ENCODE measurements at regions not wholly inside any gene's neighbourhood (a gene's known extent, or its start where the extent isn't known, plus 50 kb on each side); places are given as distances from the start of the nearest gene placed in this dataset.

- H3K27ac ChIP-seq, result no peak overlapping the region
- H3K27me3 ChIP-seq, result no peaks in the 10 kb centered on the region
- H3K36me3 ChIP-seq, result no peaks in the 10 kb centered on the region
- no peaks in the 10 kb centered on the region for H3K4me1 ChIP-seq
- no peak for DNase-seq
- H3K9ac ChIP-seq (ENCODE audit: low read depth in 2 of 2, low read length in 2 of 2), result no peak overlapping the region
- H3K9me3 ChIP-seq, result no peaks in the 10 kb centered on the region
- TF ChIP-seq CTCF (IDR thresholded peaks at IDR 0.05), result no peak
- intact Hi-C loops (cut with DNase I), result no loop called here
- no peak overlapping the region for H3K4me3 ChIP-seq
Measured at GRCh38 chr12:41905073-41905758, 239.5 kb downstream of the GXYLT1 start.

- H3K27me3 ChIP-seq, result no peaks in the 10 kb centered on the region
- H3K27ac ChIP-seq, result no peak overlapping the region
- intact Hi-C loops (cut with DNase I), result no loop called here
- no peak for TF ChIP-seq CTCF (IDR thresholded peaks at IDR 0.05)
- no peaks in the 10 kb centered on the region for H3K4me1 ChIP-seq
- H3K36me3 ChIP-seq, result no peaks in the 10 kb centered on the region
- H3K9ac ChIP-seq (ENCODE audit: low read depth in 2 of 2, low read length in 2 of 2), result no peak overlapping the region
- DNase-seq, result no peak
- H3K9me3 ChIP-seq, result no peaks in the 10 kb centered on the region
- no peak overlapping the region for H3K4me3 ChIP-seq
Measured at GRCh38 chr12:41904041-41904440, 240.6 kb downstream of the GXYLT1 start.

- DNase-seq, result no peak
- Histone ChIP-seq H3K4me3 (no peak overlapping the region), H3K9me3 (no peaks in the 10 kb centered on the region), H3K27me3 (no peaks in the 10 kb centered on the region), H3K36me3 (no peaks in the 10 kb centered on the region), H3K9ac (ENCODE audit: low read depth in 2 of 2, low read length in 2 of 2) (no peak overlapping the region), H3K4me1 (no peaks in the 10 kb centered on the region), H3K27ac (no peak overlapping the region)
- TF ChIP-seq CTCF (IDR thresholded peaks at IDR 0.05), result no peak
- intact Hi-C loops (cut with DNase I), result no loop called here
Measured at GRCh38 chr12:41903014-41903708, 241.5 kb downstream of the GXYLT1 start.

- intact Hi-C loops (cut with DNase I), result no loop called here
- DNase-seq, result no peak
- Histone ChIP-seq H3K36me3 (no peaks in the 10 kb centered on the region), H3K4me1 (no peaks in the 10 kb centered on the region), H3K9ac (ENCODE audit: low read depth in 2 of 2, low read length in 2 of 2) (no peak overlapping the region), H3K4me3 (no peak overlapping the region), H3K27ac (no peak overlapping the region), H3K27me3 (no peaks in the 10 kb centered on the region), H3K9me3 (no peaks in the 10 kb centered on the region)
- no peak for TF ChIP-seq CTCF (IDR thresholded peaks at IDR 0.05)
Measured at GRCh38 chr12:41899577-41899976, 245.1 kb downstream of the GXYLT1 start.

- no peak for DNase-seq
- no peak for TF ChIP-seq CTCF (IDR thresholded peaks at IDR 0.05)
- H3K4me3 ChIP-seq, result no peak overlapping the region
- intact Hi-C loops (cut with DNase I), result no loop called here
- H3K4me1 ChIP-seq, result no peaks in the 10 kb centered on the region
- H3K9me3 ChIP-seq, result no peaks in the 10 kb centered on the region
- no peak overlapping the region for H3K27ac ChIP-seq
- H3K27me3 ChIP-seq, result no peaks in the 10 kb centered on the region
- no peak overlapping the region for H3K9ac ChIP-seq (ENCODE audit: low read depth in 2 of 2, low read length in 2 of 2)
- no peaks in the 10 kb centered on the region for H3K36me3 ChIP-seq
Measured at GRCh38 chr12:41897593-41897992, 247.1 kb downstream of the GXYLT1 start.

Data from colonic mucosa (tissue), 4 donors.